ENCODE measurements at regions not wholly inside any gene's neighbourhood (a gene's known extent, or its start where the extent isn't known, plus 50 kb on each side); places are given as distances from the start of the nearest gene placed in this dataset.
"Not testable (repeated sequence)": the region's sequence is repeated elsewhere in the genome, so short reads cannot be mapped to it uniquely, and the experiment has no call there.

GRCh38 chr15:62279041-62279440, 114.0 kb upstream of the C2CD4B start:
- no peak for TF ChIP-seq POLR2AphosphoS5 (IDR thresholded peaks at IDR 0.05; ENCODE audit: low read depth)
- no peak for TF ChIP-seq GABPA (IDR thresholded peaks at IDR 0.05; ENCODE audit: low read depth)
- TF ChIP-seq, protein P1, sequence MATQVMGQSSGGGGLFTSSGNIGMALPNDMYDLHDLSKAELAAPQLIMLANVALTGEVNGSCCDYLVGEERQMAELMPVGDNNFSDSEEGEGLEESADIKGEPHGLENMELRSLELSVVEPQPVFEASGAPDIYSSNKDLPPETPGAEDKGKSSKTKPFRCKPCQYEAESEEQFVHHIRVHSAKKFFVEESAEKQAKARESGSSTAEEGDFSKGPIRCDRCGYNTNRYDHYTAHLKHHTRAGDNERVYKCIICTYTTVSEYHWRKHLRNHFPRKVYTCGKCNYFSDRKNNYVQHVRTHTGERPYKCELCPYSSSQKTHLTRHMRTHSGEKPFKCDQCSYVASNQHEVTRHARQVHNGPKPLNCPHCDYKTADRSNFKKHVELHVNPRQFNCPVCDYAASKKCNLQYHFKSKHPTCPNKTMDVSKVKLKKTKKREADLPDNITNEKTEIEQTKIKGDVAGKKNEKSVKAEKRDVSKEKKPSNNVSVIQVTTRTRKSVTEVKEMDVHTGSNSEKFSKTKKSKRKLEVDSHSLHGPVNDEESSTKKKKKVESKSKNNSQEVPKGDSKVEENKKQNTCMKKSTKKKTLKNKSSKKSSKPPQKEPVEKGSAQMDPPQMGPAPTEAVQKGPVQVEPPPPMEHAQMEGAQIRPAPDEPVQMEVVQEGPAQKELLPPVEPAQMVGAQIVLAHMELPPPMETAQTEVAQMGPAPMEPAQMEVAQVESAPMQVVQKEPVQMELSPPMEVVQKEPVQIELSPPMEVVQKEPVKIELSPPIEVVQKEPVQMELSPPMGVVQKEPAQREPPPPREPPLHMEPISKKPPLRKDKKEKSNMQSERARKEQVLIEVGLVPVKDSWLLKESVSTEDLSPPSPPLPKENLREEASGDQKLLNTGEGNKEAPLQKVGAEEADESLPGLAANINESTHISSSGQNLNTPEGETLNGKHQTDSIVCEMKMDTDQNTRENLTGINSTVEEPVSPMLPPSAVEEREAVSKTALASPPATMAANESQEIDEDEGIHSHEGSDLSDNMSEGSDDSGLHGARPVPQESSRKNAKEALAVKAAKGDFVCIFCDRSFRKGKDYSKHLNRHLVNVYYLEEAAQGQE (IDR thresholded peaks at IDR 0.05; ENCODE audit: insufficient replicate concordance, low read depth) = no peak
- TF ChIP-seq SPI1 (IDR thresholded peaks at IDR 0.05; ENCODE audit: borderline replicate concordance, low read depth) = no peak
- TF ChIP-seq CTCF (IDR thresholded peaks at IDR 0.05; ENCODE audit: insufficient read depth, low read length) = no peak
- Histone ChIP-seq H3K27me3 (ENCODE audit: insufficient read depth, poor library complexity, severe bottlenecking) (no peaks in the 10 kb centered on the region), H3K4me3 (replicated peaks; ENCODE audit: insufficient read depth, low read length) (no peak overlapping the region), H3K27ac (replicated peaks) (no peak overlapping the region)
- no peak for DNase-seq (ENCODE audit: low read depth in 1 of 2, low spot score in 1 of 2)

GRCh38 chr15:62280625-62281024, 115.5 kb upstream of the C2CD4B start:
- no peak for DNase-seq (ENCODE audit: low read depth in 1 of 2, low spot score in 1 of 2)
- no peak for TF ChIP-seq CTCF (IDR thresholded peaks at IDR 0.05; ENCODE audit: insufficient read depth, low read length)
- TF ChIP-seq GABPA (IDR thresholded peaks at IDR 0.05; ENCODE audit: low read depth) = no peak
- TF ChIP-seq, protein P1 (IDR thresholded peaks at IDR 0.05; ENCODE audit: insufficient replicate concordance, low read depth) = no peak
- TF ChIP-seq SPI1 (IDR thresholded peaks at IDR 0.05; ENCODE audit: borderline replicate concordance, low read depth) = no peak
- no peak for TF ChIP-seq POLR2AphosphoS5 (IDR thresholded peaks at IDR 0.05; ENCODE audit: low read depth)
- Histone ChIP-seq H3K27me3 (ENCODE audit: insufficient read depth, poor library complexity, severe bottlenecking) (no peaks in the 10 kb centered on the region), H3K4me3 (replicated peaks; ENCODE audit: insufficient read depth, low read length) (no peak overlapping the region), H3K27ac (replicated peaks) (no peak overlapping the region)

DNA sequence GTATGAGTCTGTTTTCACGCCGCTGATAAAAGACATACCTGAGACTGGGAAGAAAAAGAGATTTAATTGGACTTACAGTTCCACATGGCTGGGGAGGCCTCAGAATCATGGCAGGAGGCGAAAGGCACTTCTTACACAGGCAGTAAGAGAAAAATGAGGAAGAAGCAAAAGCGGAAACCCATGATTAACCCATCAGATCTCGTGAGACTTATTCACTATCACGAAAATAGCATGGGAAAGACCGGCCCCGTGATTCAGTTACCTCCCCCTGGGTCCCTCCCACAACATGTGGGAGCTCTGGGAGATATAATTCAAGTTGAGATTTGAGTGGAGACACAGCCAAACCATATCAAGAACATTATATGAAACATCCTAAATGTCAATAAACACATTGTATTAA, 116.7 kb upstream of the C2CD4B start:
- H3K4me3 ChIP-seq (replicated peaks; ENCODE audit: insufficient read depth, low read length); H3K27me3 ChIP-seq (ENCODE audit: insufficient read depth, poor library complexity, severe bottlenecking); H3K27ac ChIP-seq (replicated peaks): not testable (repeated sequence)
- peak in 1 of 2 experiments; percentile 41 for DNase-seq (ENCODE audit: low read depth in 1 of 2, low spot score in 1 of 2)

DNA sequence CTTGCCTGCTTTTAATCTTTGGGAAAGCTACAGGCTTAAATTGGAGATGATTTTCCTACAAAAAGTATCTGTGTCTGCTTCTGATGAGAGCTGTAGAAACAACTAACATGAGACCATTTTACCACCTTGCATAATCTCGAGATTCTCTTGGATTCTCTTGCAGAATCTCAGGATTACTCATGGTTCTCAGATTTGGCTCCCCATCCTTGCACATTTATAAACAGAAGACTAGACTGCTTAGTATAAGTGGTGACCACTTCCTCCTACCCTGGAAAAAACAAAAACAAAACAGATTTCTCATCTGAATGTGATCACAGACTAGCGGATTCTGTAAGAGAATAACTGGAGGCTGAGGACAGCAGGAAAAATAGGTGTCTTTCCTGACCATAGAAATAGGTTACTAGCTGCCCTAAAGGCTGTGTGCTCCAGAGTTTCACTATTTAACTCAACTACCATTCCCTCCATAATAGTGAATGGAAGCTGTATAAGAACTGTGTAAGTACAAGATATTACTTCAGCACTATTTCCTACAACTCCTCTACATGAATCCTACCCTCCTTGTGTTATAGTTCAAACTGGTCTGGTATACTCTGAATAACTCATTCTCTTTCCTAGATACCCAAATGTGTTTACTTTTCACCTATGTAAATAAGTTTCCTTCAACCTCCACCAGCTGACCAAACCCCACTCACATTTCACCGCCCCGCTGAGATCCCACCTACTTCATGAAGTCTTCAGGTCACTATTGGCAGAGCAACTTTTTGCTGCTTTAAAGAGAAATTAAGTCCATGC, 122.2 kb upstream of the C2CD4B start:
- no peak for DNase-seq (ENCODE audit: low read depth in 1 of 2, low spot score in 1 of 2)
- no peak overlapping the region for H3K27ac ChIP-seq (replicated peaks)
- TF ChIP-seq, protein P1 (IDR thresholded peaks at IDR 0.05; ENCODE audit: insufficient replicate concordance, low read depth) = no peak
- TF ChIP-seq POLR2AphosphoS5 (IDR thresholded peaks at IDR 0.05; ENCODE audit: low read depth) = no peak
- no peak for TF ChIP-seq SPI1 (IDR thresholded peaks at IDR 0.05; ENCODE audit: borderline replicate concordance, low read depth)
- no peak for TF ChIP-seq CTCF (IDR thresholded peaks at IDR 0.05; ENCODE audit: insufficient read depth, low read length)
- TF ChIP-seq GABPA (IDR thresholded peaks at IDR 0.05; ENCODE audit: low read depth) = no peak
- no peak overlapping the region for H3K4me3 ChIP-seq (replicated peaks; ENCODE audit: insufficient read depth, low read length)
- peaks cover 5% of the 10 kb centered on the region for H3K27me3 ChIP-seq (ENCODE audit: insufficient read depth, poor library complexity, severe bottlenecking)
